ENCODE measurements at regions not wholly inside any gene's neighbourhood (a gene's known extent, or its start where the extent isn't known, plus 50 kb on each side); places are given as distances from the start of the nearest gene placed in this dataset.

GRCh38 chr3:182702216-182702615 is 91.1 kb upstream of the ATP11B start:
- no peak for DNase-seq

- DNase-seq, result no peak
Observed at GRCh38 chr3:182703233-182703632, 90.1 kb upstream of the ATP11B start.

DNA sequence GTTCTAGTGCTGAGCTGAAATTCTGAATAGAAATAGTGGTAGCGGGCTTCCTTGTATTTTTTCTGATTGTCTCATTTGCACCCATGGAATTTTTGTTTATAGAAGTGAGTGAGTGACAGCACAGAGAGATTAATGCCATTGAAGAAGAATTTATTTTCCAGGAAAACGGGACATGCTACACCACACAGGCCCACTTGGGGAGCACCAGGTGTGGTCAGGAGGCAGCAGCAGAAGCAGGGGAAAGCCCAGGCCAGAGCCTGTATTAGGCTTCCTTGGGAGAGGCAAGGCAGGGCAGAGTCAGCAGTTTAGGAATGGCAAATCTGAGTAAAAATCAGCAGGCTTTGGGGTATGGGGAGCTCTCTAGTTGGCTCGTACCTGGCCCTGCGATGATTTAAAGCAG is 88.4 kb upstream of the ATP11B start:
- no peak for DNase-seq

GRCh38 chr3:182708810-182709209 is 84.5 kb upstream of the ATP11B start:
- no peak for DNase-seq

DNA sequence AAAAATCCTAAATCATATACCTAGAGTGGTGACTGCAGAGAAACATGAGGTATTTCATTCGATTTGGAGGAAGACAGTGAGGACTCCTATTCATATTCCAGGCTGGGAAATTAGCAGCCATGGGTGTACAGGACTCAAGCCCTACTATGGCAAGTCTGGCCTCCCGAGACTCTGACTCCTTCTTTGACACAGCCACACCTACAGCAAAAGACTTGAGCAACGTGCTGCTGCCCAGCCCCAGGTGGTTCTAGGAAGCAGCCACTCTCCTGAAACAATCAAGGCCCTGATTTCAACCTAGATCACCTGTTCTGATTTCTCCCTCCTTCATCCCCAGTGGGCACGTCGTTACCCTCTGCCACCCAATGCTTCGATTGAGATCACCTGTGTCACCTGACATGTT is 84.0 kb upstream of the ATP11B start:
- no peak for DNase-seq

DNA sequence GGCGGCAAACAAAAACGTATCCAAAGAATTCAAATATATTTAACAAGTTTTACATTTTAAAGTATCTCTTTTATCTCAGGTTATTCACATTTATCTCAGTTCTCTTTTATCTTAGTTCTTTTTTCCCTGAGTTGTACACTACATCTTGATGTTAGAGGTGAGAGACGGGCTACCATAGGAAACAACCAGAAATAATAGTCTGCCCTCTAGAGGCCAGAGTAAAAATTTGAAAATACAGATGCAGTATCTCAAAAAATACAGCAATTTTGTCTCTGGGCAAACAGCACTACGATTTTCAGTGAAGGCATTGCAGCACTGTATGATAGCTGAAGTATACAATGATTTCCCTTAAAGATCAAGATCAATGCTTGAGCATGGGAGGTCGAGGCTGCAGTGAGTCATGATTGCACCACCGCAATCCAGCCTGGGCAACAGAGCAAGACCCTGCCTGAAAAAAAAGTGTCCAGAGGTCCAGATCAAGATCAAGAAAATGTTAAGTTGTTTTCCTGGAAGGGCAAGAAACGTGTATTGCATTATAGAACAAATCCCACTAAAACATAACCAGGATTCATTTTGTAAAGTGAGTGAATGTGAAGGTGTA is 82.6 kb upstream of the ATP11B start:
- DNase-seq, result peak; percentile 13

DNA sequence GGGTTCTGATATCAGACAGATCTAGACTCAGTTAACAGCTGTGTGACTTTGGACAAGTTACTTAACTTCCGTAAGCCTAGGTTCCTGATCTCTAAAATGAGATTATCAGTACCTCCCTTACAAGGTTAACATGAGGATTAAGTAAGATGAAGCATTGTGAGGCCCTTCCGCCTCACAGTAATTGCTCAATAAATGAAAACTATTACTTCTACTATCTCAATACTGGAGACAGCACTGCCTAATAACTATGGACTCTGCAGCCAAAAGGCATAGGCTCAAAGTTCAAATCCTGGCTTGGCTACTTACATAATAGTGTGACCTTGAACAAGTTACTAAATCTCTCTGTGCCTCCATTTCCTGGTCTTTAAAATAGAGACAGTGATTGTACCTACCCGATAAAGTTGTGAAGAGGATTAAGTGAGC is 82.0 kb upstream of the ATP11B start:
- DNase-seq, result no peak

- DNase-seq, result no peak
Observed at GRCh38 chr3:182711853-182712252, 81.5 kb upstream of the ATP11B start.

DNA sequence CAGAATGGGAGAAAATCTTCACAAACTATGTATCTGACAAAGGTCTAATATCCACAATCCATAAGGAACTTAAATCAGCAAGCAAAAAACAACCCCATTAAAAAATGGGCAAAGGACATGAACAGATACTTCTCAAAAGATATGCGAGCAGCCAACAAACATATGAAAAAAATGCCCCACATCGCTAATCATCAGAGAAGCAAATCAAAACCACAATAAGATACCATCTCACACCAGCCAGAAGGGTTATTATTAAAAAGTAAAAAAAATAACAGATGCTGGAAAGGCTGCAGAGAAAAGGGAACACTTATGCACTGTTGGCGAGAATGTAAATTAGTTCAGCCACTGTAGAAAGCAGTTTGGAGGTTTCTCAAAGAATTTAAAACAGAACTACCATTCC is 80.2 kb upstream of the ATP11B start:
- DNase-seq, result no peak

DNA sequence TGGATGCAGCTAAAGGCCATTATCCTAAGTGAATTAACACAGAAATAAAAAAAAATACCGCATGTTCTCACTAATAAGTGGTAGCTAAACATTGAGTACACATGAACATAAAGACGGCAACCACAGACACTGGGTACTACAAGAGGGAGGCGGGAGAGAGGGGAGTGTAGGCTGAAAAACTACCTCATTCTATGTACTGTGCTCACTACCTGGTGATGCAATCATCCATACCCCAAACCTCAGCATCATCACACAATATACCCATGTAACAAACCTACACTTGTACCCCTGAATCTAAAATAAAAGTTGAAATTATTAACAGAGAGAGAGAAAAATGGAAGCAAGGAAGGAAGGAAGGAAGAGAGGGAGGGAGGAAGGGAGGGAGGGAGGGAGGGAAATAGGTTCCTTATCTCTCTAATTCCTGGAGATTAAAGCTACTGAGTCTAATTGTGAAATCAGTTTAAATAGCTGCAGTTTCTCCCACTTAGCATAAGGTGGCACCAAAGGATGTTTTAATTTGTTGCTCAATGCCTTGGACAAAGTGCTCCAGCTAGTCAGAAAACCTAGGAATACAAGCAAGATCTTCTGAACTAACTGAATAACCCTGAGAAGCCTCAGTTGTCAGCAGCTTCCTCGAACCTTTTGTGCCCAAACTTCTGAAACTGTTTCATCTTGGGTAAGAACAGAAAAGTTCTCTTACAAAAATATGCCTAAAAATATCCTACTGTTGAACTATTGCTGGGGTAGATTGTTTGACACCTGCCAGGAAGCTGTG is 79.4 kb upstream of the ATP11B start:
- DNase-seq, result peak; percentile 62

DNA sequence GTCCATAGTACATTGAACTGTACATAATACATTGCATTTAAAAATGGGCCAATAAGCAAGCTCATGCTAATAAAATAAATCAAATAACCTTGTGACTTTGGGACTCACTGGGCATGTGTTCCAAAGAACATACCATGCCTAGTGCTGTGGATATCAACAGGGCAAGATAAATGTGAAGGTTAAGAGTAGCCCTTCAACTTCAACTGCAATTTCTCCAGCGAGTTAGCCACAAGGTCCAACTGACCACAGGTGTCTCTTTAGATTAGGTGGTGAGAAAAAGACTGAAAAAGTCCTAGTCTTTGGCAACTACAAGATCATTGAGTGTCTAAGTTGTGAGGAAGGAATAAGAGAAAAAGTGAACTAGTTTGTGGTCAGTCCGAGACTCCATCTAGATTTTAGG is 78.3 kb upstream of the ATP11B start:
- DNase-seq, result no peak

- no peak for DNase-seq
Observed at GRCh38 chr3:182716114-182716688, 77.1 kb upstream of the ATP11B start.

DNA sequence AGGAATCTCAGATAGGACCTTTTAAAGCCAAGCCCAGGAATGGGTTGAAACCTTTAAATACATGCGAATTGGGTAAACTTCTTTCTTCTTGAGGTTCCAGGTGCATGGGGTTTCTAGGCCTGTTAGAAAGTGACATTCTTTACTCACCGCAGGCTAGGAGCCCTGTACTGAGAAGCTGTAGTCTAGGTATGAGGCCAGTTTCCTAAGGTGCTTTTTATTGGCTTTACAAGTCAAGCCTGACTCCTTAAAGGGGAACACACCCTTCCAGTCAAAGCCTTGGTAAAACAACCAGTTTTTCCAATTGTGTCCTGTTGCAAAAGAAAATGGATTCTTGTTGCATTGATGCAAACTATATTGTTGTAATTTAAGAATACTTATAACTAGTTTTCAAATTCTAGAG is 76.1 kb upstream of the ATP11B start:
- DNase-seq, result no peak

GRCh38 chr3:182722907-182723306 is 70.4 kb upstream of the ATP11B start:
- no peak for DNase-seq

DNA sequence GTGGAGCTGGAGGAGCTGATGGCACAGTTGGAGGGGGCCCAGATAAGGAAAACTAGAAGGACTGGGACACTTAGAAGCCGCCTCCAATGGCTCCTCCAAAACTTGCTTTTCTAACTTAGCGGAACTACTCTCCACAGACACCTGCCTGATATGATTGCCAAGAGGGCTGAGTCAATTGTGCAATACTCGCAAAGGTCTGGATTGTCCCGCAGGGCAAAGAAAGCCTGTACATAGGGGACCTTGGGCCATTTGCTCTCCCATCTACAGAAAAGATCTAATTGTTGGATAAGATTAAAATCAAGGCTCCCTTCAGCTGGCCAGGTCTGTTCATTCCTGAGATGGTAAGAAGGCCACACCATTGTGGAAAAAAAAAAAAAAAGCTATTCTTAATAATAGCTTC is 69.7 kb upstream of the ATP11B start:
- DNase-seq, result no peak

DNA sequence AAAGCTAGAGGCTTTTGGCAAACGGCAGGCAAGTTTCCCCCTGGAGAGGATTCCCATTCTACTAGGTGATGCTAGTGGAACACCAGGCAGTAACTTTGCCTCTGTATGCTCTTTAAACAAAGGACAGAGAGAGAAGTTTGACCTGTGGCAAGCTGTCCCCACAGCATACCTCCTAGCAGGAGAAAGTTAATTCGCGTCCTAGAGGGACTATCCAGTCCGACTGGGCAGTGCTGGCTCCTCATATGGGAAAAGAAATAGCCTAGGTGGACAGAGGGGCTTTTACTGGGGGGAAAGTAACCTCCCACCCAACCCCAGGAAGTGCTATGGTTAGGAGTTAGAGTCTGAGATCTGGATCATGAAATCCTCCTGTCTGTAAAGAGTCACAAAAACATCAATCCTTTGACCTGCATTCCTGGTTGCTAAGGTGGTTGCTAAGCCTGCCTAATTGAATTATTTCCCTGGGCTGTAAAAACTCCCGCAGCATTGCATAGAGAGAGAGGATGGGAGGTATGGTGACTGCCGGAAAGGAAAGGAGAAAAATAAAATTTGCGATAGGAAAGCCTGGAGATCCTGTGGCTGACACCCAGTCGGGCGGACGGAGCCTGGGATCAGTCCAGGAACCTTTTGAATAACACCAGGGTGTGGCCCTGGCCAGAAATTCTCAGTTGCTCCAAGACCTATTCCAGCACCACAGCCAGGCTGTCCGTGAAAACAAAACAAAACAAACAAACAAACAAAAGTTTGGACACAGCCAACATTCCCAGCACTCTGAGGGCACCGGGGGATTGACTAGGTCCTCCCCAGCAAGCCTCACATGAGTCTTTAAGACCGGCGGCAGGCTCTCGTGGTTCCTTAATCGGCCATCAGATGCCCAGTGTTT is 67.7 kb upstream of the ATP11B start:
- DNase-seq, result peak; percentile 41

DNA sequence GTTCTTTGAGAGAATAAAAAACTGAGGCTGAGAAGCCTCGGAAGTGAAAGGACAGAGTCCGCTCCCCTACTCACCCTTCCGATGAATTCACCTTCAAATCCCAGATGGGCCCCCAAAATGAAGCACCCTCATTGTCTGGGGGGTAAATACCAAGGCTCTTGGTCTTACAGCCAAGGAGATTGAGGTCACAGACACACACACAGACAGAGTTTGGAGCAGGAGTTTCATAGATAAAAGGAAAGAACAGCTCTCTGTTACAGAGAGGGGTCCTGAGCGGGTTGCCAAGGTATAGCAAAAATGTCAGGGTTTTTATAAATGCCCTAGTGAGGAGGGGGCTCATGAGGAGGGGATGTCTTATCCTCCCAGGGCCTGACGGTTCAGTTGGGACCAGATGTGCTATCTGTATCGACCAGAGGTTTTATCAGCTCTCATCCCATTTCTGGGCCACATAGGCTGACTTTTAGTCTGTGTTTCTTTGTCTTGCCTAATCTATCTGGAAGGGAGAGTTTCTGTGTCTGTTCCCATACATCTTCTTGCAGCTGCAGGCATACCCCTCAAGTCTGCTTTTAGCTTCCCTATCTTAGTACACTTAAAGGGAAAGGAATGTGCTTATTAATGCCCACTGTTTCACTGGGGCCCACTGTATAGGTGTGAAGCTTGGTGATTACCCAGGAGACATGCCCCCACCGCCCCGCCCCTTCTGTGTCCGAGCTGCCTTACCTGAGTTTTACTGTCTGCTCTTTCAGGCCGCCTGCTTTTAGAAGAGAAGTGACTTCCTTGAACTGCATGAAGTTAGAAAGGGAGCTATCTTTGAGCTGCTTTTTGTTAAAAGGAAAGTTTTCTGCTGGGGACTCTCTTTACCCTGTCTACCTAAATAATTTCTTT is 66.8 kb upstream of the ATP11B start:
- no peak for DNase-seq

DNA sequence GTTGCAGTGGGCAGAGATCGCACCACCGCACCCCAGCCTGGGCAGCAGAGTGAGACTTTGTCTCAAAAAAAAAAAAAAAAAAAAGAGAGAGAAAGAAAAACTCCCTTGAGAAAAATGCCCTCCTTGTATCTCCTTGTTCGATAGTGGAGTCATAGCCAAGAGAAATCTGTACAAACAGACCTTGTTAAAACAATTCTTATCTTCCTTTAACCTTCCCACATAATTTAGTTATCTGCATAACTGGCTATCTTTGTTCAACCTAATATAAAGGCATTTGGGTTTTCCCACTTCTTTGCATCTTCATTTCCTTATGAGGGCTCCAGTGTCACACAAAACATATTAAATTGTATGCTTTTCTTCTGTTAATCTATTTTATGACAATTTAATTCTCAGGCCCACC is 65.1 kb upstream of the ATP11B start:
- DNase-seq, result no peak

- no peak for DNase-seq
Observed at GRCh38 chr3:182729903-182730674, 63.2 kb upstream of the ATP11B start.

GRCh38 chr3:182730675-182731042 is 62.6 kb upstream of the ATP11B start:
- no peak for DNase-seq

DNA sequence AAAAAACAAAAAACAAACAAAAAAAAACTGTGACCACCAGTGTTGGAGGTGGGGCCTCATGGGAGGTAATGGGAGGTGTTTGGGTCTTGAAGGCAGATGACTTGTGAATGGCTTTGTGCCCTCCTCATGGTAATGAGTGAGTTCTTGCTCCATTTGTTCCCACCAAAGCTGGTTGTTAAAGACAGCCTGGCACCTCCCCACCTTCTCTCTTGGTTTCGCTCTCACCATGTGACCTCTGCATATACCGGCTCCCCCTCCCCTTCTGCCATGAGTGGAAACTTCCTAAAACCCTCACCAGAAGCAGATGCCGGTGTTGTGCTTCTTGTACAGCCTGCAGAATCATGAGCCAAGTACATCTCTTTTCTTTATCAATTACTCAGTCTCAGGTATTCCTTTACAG is 61.5 kb upstream of the ATP11B start:
- no peak for DNase-seq

Measured in fibroblast of skin of abdomen (primary cell).